ENCODE measurements at regions not wholly inside any gene's neighbourhood (a gene's known extent, or its start where the extent isn't known, plus 50 kb on each side); places are given as distances from the start of the nearest gene placed in this dataset.

DNA sequence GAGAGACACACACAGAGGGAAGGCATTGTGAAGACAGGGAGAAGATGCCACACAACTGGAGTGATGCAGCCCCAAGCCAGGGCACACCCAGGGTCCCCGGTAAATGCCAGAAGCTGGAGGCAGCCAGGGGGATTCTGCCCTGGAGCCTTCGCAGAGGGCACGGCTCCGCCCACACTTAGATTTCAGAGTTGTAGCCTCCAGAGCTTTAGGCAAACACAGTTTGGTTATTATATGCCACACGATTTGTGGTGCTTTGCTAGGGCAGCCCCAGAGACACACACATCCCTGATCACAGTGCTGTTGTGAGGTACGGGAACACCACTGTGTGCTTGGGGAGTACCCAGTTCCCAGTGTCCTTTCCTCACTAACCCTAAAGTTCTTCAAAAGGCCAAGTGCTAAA, 280.6 kb downstream of the SMOC2 start:
- DNase-seq (ENCODE audit: low spot score): no peak
- H3K36me3 ChIP-seq (ENCODE audit: low read depth): no peaks in the 10 kb centered on the region
- H3K4me3 ChIP-seq (ENCODE audit: severe bottlenecking): no peak overlapping the region
- H3K9me3 ChIP-seq (ENCODE audit: severe bottlenecking): no peaks in the 10 kb centered on the region
- no peaks in the 10 kb centered on the region for H3K27me3 ChIP-seq (ENCODE audit: insufficient read depth, poor library complexity, severe bottlenecking)
- no peak for ATAC-seq (ENCODE audit: low read depth)
- TF ChIP-seq, protein P1, sequence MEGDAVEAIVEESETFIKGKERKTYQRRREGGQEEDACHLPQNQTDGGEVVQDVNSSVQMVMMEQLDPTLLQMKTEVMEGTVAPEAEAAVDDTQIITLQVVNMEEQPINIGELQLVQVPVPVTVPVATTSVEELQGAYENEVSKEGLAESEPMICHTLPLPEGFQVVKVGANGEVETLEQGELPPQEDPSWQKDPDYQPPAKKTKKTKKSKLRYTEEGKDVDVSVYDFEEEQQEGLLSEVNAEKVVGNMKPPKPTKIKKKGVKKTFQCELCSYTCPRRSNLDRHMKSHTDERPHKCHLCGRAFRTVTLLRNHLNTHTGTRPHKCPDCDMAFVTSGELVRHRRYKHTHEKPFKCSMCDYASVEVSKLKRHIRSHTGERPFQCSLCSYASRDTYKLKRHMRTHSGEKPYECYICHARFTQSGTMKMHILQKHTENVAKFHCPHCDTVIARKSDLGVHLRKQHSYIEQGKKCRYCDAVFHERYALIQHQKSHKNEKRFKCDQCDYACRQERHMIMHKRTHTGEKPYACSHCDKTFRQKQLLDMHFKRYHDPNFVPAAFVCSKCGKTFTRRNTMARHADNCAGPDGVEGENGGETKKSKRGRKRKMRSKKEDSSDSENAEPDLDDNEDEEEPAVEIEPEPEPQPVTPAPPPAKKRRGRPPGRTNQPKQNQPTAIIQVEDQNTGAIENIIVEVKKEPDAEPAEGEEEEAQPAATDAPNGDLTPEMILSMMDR (IDR thresholded peaks at IDR 0.05; ENCODE audit: poor library complexity, severe bottlenecking): no peak
- H3K4me1 ChIP-seq (ENCODE audit: insufficient read depth, poor library complexity, severe bottlenecking): no peaks in the 10 kb centered on the region
- no peak overlapping the region for H3K27ac ChIP-seq (ENCODE audit: poor library complexity, severe bottlenecking)

DNA sequence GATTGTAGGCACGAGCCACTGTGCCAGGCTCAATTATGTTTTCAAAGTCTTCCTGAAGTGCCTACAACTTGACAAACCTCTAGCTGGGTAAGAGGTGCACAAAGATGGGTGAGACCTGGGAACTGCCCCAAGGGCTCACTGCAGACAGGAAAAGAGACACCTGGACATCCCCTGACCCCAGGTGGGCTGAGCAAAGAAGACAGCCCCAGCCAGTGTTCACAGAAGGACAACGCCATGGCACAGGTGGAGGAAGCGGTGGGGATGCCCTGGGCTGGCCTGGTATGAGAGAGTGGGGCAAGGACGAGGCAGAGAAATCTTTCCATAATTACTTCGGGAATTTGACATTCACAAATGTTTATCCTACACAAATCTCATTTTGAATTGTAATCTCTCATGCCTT, 278.9 kb downstream of the SMOC2 start:
- Histone ChIP-seq H3K27ac (ENCODE audit: poor library complexity, severe bottlenecking) (no peak overlapping the region), H3K9me3 (ENCODE audit: severe bottlenecking) (no peaks in the 10 kb centered on the region), H3K36me3 (ENCODE audit: low read depth) (no peaks in the 10 kb centered on the region), H3K27me3 (ENCODE audit: insufficient read depth, poor library complexity, severe bottlenecking) (no peaks in the 10 kb centered on the region), H3K4me1 (ENCODE audit: insufficient read depth, poor library complexity, severe bottlenecking) (no peaks in the 10 kb centered on the region), H3K4me3 (ENCODE audit: severe bottlenecking) (no peak overlapping the region)
- TF ChIP-seq, protein P1 (IDR thresholded peaks at IDR 0.05; ENCODE audit: poor library complexity, severe bottlenecking): no peak
- no peak for DNase-seq (ENCODE audit: low spot score)
- no peak for ATAC-seq (ENCODE audit: low read depth)

DNA sequence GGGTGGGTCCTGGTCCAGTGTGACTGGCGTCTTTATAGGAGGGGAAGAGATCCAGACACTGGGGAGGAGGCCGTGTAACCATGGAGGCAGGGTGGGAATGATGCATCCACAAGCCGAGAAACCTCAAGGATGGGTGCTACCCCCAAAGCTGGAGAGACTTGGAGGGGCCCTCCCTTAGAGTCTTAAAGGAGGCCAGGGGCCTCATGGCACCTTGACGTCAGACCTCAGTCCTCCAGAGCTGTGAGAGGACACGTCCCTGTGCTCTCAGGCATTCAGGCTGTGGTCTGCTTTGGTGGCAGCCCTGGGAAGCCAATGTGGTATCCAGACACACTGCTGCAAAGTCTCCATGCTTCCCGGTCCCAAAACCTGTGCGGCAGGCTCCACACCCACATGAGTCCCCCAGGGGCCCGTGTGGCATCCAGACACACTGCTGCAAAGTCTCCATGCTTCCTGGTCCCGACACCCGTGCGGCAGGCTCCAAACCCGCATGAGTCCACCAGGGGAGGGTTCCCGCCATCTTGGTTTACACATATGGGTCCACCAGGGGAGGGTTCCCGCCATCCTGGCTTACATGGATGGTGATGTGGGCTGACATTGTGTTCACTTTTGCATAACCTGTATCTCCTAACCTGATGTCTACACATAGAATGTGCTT, 278.0 kb downstream of the SMOC2 start:
- H3K9me3 ChIP-seq (ENCODE audit: severe bottlenecking): no peaks in the 10 kb centered on the region
- ATAC-seq (ENCODE audit: low read depth) (no peak), DNase-seq (ENCODE audit: low spot score) (no peak)
- TF ChIP-seq, protein P1 (IDR thresholded peaks at IDR 0.05; ENCODE audit: poor library complexity, severe bottlenecking): no peak
- no peak overlapping the region for H3K4me3 ChIP-seq (ENCODE audit: severe bottlenecking)
- H3K27ac ChIP-seq (ENCODE audit: poor library complexity, severe bottlenecking): no peak overlapping the region
- no peaks in the 10 kb centered on the region for H3K27me3 ChIP-seq (ENCODE audit: insufficient read depth, poor library complexity, severe bottlenecking)
- no peaks in the 10 kb centered on the region for H3K36me3 ChIP-seq (ENCODE audit: low read depth)
- no peaks in the 10 kb centered on the region for H3K4me1 ChIP-seq (ENCODE audit: insufficient read depth, poor library complexity, severe bottlenecking)

Data from RWPE2 (cell line).